T-cell (primary cell): ENCODE measurements at regions not wholly inside any gene's neighbourhood (a gene's known extent, or its start where the extent isn't known, plus 50 kb on each side); places are given as distances from the start of the nearest gene placed in this dataset.
A peak's percentile ranks its signal among the peaks of the same experiment; 100 is the strongest.
"Not testable (repeated sequence)": the region's sequence is repeated elsewhere in the genome, so short reads cannot be mapped to it uniquely, and the experiment has no call there.

Experiments used
- ATAC-seq, 4 experiments: fragments of 200-7000 bp in 3 of 4; fragments of 150-1000 bp in 1 of 4; cut with Tn5 transposase; replicated peaks in 1 of 4; 1 replicate in 3 of 4; 2 replicates in 1 of 4; pipeline ENCODE4 v1.10.0; 2021; ENCODE audit warnings: moderate library complexity in 3 of 4, mild to moderate bottlenecking in 2 of 4, moderate number of reproducible peaks in 1 of 4
- CTCF ChIA-PET, 2 donors: fragments of 300-600 bp; sonication (Branson Sonifier 250); formaldehyde crosslinking; loops; one replicate each; lab custom pipeline; 2022; ENCODE audit warnings: antibody characterized with exemption in 2 of 2; lab: Charles Lee
- POLR2A ChIA-PET, 2 donors: fragments of 300-600 bp; sonication (Branson Sonifier 250); formaldehyde crosslinking; loops; one replicate each; lab custom pipeline; 2022; ENCODE audit warnings: antibody characterized with exemption in 2 of 2; lab: Charles Lee
- DNase-seq, 35 experiments: peaks; one replicate each; pipeline versions ENCODE4 v3.0.0 to v3.0.0-alpha.2; 2013 to 2023
- H3K27ac ChIP-seq: one replicate; pipeline ENCODE4 v1.5.1; 2013; ENCODE audit warnings: low read length
- H3K27me3 ChIP-seq, 2 experiments: replicated peaks in 1 of 2; 1 replicate in 1 of 2; 2 replicates in 1 of 2; pipeline versions ENCODE4 v1.6.1 to v1.7.0; 2013; ENCODE audit warnings: low read length in 1 of 2, mixed read lengths in 1 of 2; ENCODE audit not compliant: control insufficient read depth in 2 of 2, insufficient read depth in 2 of 2; ENCODE audit errors: extremely low read depth in 1 of 2
- H3K36me3 ChIP-seq, 2 donors: 1 replicate in 1 of 2; 2 replicates in 1 of 2; pipeline versions ENCODE4 v1.6.1 to v1.7.0; 2013; ENCODE audit warnings: low read length in 1 of 2; ENCODE audit not compliant: control insufficient read depth in 2 of 2, insufficient read depth in 1 of 2; ENCODE audit errors: extremely low read depth in 1 of 2
- H3K4me1 ChIP-seq, 2 experiments: 1 replicate in 1 of 2; 2 replicates in 1 of 2; pipeline versions ENCODE4 v1.6.1 to v1.7.0; 2013; ENCODE audit warnings: low read length in 2 of 2, mixed read lengths in 1 of 2; ENCODE audit not compliant: insufficient read depth in 2 of 2, control insufficient read depth in 1 of 2; ENCODE audit errors: extremely low read depth in 1 of 2
- H3K4me3 ChIP-seq, 2 donors: 1 replicate in 1 of 2; 2 replicates in 1 of 2; pipeline versions ENCODE4 v1.5.1 to v1.7.0; 2013; ENCODE audit warnings: mild to moderate bottlenecking in 2 of 2, low read length in 1 of 2, moderate library complexity in 1 of 2; ENCODE audit not compliant: control insufficient read depth in 1 of 2; ENCODE audit errors: extremely low read depth in 1 of 2
- H3K9me3 ChIP-seq: 2 replicates; pipeline ENCODE4 v1.7.0; 2013
- H3K27ac Mint-ChIP-seq, 2 donors: one replicate each; pipeline ENCODE4 v1.8.0; 2020 to 2021; ENCODE audit warnings: mild to moderate bottlenecking in 2 of 2, mixed read lengths in 2 of 2
- H3K27me3 Mint-ChIP-seq, 2 donors: one replicate each; pipeline ENCODE4 v1.8.0; 2021 to 2022; ENCODE audit warnings: mixed read lengths in 2 of 2
- H3K36me3 Mint-ChIP-seq: one replicate; pipeline ENCODE4 v1.8.0; 2021; ENCODE audit warnings: mixed read lengths
- H3K4me1 Mint-ChIP-seq, 3 donors: one replicate each; pipeline ENCODE4 v1.8.0; 2020 to 2022; ENCODE audit warnings: mixed read lengths in 3 of 3, mild to moderate bottlenecking in 1 of 3
- H3K4me3 Mint-ChIP-seq, 3 donors: one replicate each; pipeline ENCODE4 v1.8.0; 2020 to 2022; ENCODE audit warnings: mild to moderate bottlenecking in 3 of 3, mixed read lengths in 3 of 3, moderate library complexity in 3 of 3
- H3K9me3 Mint-ChIP-seq, 3 donors: one replicate each; pipeline ENCODE4 v1.8.0; 2020 to 2022; ENCODE audit warnings: mixed read lengths in 3 of 3
- WGBS: methylation state at CpG from one replicate; pipeline ENCODE4 v1.1.5; 2013; ENCODE audit warnings: missing lambda C conversion rate; ENCODE audit not compliant: insufficient coverage; 5-methylcytosine and 5-hydroxymethylcytosine counted together

- H3K4me1 ChIP-seq, H3K36me3 ChIP-seq, ATAC-seq, CTCF ChIA-PET, H3K27ac ChIP-seq, H3K27me3 Mint-ChIP-seq, H3K9me3 ChIP-seq, H3K4me3 ChIP-seq, H3K27me3 ChIP-seq, H3K4me3 Mint-ChIP-seq, H3K4me1 Mint-ChIP-seq, POLR2A ChIA-PET, H3K9me3 Mint-ChIP-seq, H3K36me3 Mint-ChIP-seq: not testable (repeated sequence)
- DNase-seq: peak; percentile 14 to 60 (median 43)
- H3K27ac Mint-ChIP-seq: peak overlapping the region in 1 of 2 donors; percentile 45
- 100% methylated on average over 1 of the region's 10 CpGs for WGBS
Observed at GRCh38 chr9:90226839-90227338, 415.7 kb downstream of the DIRAS2 start.

DNA sequence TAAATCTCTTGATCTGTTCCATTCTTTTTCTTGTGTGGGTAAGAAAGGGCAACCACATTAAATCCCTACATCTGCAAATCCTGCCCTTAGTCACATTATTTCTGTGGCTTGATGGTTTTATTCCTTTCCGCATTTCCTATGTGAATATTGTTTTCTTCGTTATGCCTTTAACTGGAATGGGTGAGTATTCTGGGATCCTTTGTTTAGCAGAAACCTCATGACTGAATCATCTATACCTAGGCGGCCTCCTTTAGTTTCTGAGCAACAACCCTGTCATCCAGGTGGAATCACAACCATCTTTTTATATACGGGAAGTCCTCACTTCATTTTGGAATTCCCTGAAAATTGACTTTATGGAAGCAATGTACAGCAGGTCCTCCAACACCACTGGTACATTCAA, 409.5 kb downstream of the DIRAS2 start:
- H3K9me3 ChIP-seq: not testable (repeated sequence)

DNA sequence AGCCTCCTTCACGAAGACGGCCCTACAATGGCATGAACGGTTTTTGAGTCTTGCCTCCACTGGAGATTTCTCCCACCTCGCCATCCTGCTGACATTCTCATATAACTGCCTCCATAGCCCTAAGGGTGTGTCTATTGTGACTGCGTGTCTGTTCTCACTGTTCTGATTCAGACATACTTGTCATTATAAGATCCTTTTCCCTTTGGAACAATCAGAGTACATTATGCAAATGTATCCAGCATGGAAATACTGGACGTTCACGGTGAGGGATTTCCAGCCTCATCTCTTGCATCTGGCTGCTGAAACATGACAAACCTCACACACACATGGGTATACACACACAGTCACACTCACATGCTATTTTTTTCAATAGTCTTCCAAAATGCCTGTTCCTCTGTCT, 402.1 kb downstream of the DIRAS2 start:
- Mint-ChIP-seq H3K27ac (no peak overlapping the region), H3K4me1 (no peaks in the 10 kb centered on the region), H3K9me3 (no peaks in the 10 kb centered on the region), H3K4me3 (no peak overlapping the region), H3K36me3 (no peaks in the 10 kb centered on the region), H3K27me3 (peaks cover 0 to 8% of the 10 kb centered on the region in 2 donors)
- H3K4me1 ChIP-seq: no peaks in the 10 kb centered on the region
- no peaks in the 10 kb centered on the region for H3K9me3 ChIP-seq
- CTCF ChIA-PET: no interaction called here
- DNase-seq (no peak), ATAC-seq (no peak)
- H3K36me3 ChIP-seq: no peaks in the 10 kb centered on the region
- no peak overlapping the region for H3K4me3 ChIP-seq
- POLR2A ChIA-PET: no interaction called here
- H3K27me3 ChIP-seq: no peaks in the 10 kb centered on the region
- H3K27ac ChIP-seq: no peak overlapping the region
- WGBS: 85% methylated on average over 5 of the region's 7 CpGs

More for the DNA sequence above, 409.5 kb downstream of the DIRAS2 start:
- H3K4me3 ChIP-seq, H3K36me3 Mint-ChIP-seq, H3K27ac Mint-ChIP-seq, POLR2A ChIA-PET, H3K27me3 Mint-ChIP-seq, H3K9me3 Mint-ChIP-seq, ATAC-seq, H3K27ac ChIP-seq, H3K36me3 ChIP-seq, H3K27me3 ChIP-seq, H3K4me1 Mint-ChIP-seq, H3K4me1 ChIP-seq, DNase-seq, H3K4me3 Mint-ChIP-seq: not testable (repeated sequence)
- no CpG with 5 or more reads among the region's 4 CpGs for WGBS
- CTCF ChIA-PET: interaction anchor here in 1 of 2 donors (0.7 kb wide), 1 partner anchor 18 kb away, joined by 5 read pairs; no protein-coding TSS in a partner anchor

DNA sequence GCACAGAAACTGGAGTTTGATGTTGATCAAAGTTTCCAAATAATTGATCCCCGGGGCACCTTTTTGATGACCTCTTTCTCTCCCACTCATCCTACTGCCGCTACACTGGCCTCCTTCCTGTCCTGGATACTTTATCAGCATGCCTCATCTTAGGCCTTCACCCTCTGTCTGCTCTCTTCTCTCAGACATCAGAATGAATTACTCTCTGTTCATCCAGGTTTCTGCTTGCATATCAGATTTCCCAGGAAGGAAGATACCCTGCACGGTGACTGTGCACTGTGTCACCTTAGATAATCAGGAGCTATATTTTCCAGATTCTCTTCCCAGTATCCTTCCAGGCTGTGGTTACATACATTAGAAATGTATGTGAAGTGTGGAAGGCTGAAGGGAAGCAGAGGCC, 397.0 kb downstream of the DIRAS2 start:
- no peaks in the 10 kb centered on the region for H3K36me3 ChIP-seq
- no peak overlapping the region for H3K4me3 ChIP-seq
- no peaks in the 10 kb centered on the region for H3K9me3 ChIP-seq
- DNase-seq (no peak), ATAC-seq (no peak)
- Mint-ChIP-seq H3K4me1 (no peaks in the 10 kb centered on the region), H3K27ac (no peak overlapping the region), H3K27me3 (peaks cover 0 to 7% of the 10 kb centered on the region in 2 donors), H3K4me3 (no peak overlapping the region), H3K9me3 (no peaks in the 10 kb centered on the region), H3K36me3 (no peaks in the 10 kb centered on the region)
- 75% methylated on average over 2 of the region's 3 CpGs for WGBS
- no peaks in the 10 kb centered on the region for H3K27me3 ChIP-seq
- no peaks in the 10 kb centered on the region for H3K4me1 ChIP-seq
- POLR2A ChIA-PET: no interaction called here
- H3K27ac ChIP-seq: no peak overlapping the region
- CTCF ChIA-PET: no interaction called here

GRCh38 chr9:90249094-90249493, 393.5 kb downstream of the DIRAS2 start:
- Histone ChIP-seq H3K27ac (no peak overlapping the region), H3K36me3 (no peaks in the 10 kb centered on the region), H3K9me3 (no peaks in the 10 kb centered on the region), H3K4me1 (no peaks in the 10 kb centered on the region), H3K4me3 (no peak overlapping the region), H3K27me3 (no peaks in the 10 kb centered on the region)
- CTCF ChIA-PET: no interaction called here
- H3K9me3 Mint-ChIP-seq: no peaks in the 10 kb centered on the region
- H3K36me3 Mint-ChIP-seq: no peaks in the 10 kb centered on the region
- ATAC-seq: no peak
- POLR2A ChIA-PET: no interaction called here
- no peak for DNase-seq
- H3K27ac Mint-ChIP-seq: no peak overlapping the region
- H3K27me3 Mint-ChIP-seq: peaks cover 0 to 4% of the 10 kb centered on the region in 2 donors
- no peak overlapping the region for H3K4me3 Mint-ChIP-seq
- H3K4me1 Mint-ChIP-seq: no peaks in the 10 kb centered on the region

DNA sequence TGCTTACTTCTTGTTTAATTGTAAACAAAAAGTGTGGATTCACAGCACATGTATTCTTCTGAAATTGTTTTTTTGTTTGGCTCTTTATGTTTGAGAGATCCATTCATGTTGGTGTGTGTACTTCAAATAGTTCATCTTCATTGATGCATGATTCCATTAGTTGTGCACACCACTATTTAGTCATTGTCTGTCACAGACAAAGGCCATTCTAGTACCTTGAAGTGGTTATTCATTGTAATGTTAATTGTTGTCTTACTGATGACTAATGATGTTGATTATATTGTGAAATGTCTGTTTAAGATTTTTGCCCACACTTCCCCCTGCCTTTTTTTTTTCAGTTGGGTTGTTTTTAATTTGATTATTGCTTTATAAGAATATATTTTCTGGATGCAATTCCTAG, 391.3 kb downstream of the DIRAS2 start:
- no peak overlapping the region for H3K4me3 ChIP-seq
- H3K27ac Mint-ChIP-seq: no peak overlapping the region
- CTCF ChIA-PET: interaction anchor here in 1 of 2 donors (0.6 kb wide), 1 partner anchor 18 kb away, joined by 5 read pairs; no protein-coding TSS in a partner anchor
- no peaks in the 10 kb centered on the region for H3K9me3 ChIP-seq
- POLR2A ChIA-PET: no interaction called here
- H3K27me3 ChIP-seq: no peaks in the 10 kb centered on the region
- DNase-seq (no peak), ATAC-seq (no peak)
- no peak overlapping the region for H3K27ac ChIP-seq
- no peaks in the 10 kb centered on the region for H3K4me1 Mint-ChIP-seq
- no peaks in the 10 kb centered on the region for H3K36me3 Mint-ChIP-seq
- H3K9me3 Mint-ChIP-seq: no peaks in the 10 kb centered on the region
- no peaks in the 10 kb centered on the region for H3K4me1 ChIP-seq
- peaks cover 0 to 10% of the 10 kb centered on the region in 2 donors for H3K27me3 Mint-ChIP-seq
- H3K4me3 Mint-ChIP-seq: no peak overlapping the region
- H3K36me3 ChIP-seq: no peaks in the 10 kb centered on the region

- Histone ChIP-seq H3K27ac (no peak overlapping the region), H3K4me3 (no peak overlapping the region), H3K36me3 (no peaks in the 10 kb centered on the region), H3K4me1 (no peaks in the 10 kb centered on the region), H3K27me3 (no peaks in the 10 kb centered on the region), H3K9me3 (no peaks in the 10 kb centered on the region)
- ChIA-PET POLR2A (interaction anchor here in 1 of 2 donors (0.6 kb wide), 1 partner anchor 23 kb away, joined by 6 read pairs; no protein-coding TSS in a partner anchor), CTCF (no interaction called here)
- ATAC-seq (no peak), DNase-seq (no peak)
- Mint-ChIP-seq H3K27me3 (peaks cover 21 to 29% of the 10 kb centered on the region in 2 donors), H3K9me3 (peaks cover 3 to 11% (median 5%) of the 10 kb centered on the region in 3 donors), H3K36me3 (no peaks in the 10 kb centered on the region), H3K4me3 (no peak overlapping the region), H3K4me1 (no peaks in the 10 kb centered on the region), H3K27ac (no peak overlapping the region)
- no CpG with 5 or more reads among the region's 2 CpGs for WGBS
Observed at GRCh38 chr9:90256345-90256744, 386.3 kb downstream of the DIRAS2 start.
